ENCODE measurements at regions not wholly inside any gene's neighbourhood (a gene's known extent, or its start where the extent isn't known, plus 50 kb on each side); places are given as distances from the start of the nearest gene placed in this dataset.

- Histone ChIP-seq H3K27ac (ENCODE audit: low read depth in 1 of 2, low read length in 2 of 2) (no peak overlapping the region), H3K9me3 (ENCODE audit: control insufficient read depth in 4 of 4, low read length in 3 of 4) (peaks cover 0 to 4% (median 2%) of the 10 kb centered on the region in 4 donors), H3K4me1 (ENCODE audit: control insufficient read depth in 4 of 4, insufficient read depth in 4 of 4, low read length in 3 of 4) (no peaks in the 10 kb centered on the region), H3K27me3 (ENCODE audit: control insufficient read depth in 4 of 4, insufficient read depth in 4 of 4, low read length in 3 of 4) (no peaks in the 10 kb centered on the region), H3K36me3 (ENCODE audit: control insufficient read depth in 4 of 4, insufficient read depth in 3 of 4, low read depth in 1 of 4, low read length in 3 of 4) (no peaks in the 10 kb centered on the region), H3K4me3 (ENCODE audit: low read depth in 1 of 3, low read length in 3 of 3) (no peak overlapping the region), H3K9ac (ENCODE audit: low read depth in 1 of 2, low read length in 2 of 2) (no peak overlapping the region)
- TF ChIP-seq RXRA (IDR thresholded peaks at IDR 0.05) (no peak), HNF4G (IDR thresholded peaks at IDR 0.05) (no peak), NR2F2 (IDR thresholded peaks at IDR 0.05) (no peak), EGR1 (IDR thresholded peaks at IDR 0.05; ENCODE audit: low read depth in 2 of 2) (no peak), GABPA (IDR thresholded peaks at IDR 0.05 in 1 of 2, conservative IDR thresholded peaks at IDR 0.05 in 1 of 2) (no peak), RAD21 (IDR thresholded peaks at IDR 0.05) (no peak), FOXA1 (IDR thresholded peaks at IDR 0.05) (no peak)
- TF ChIP-seq, protein P1, sequence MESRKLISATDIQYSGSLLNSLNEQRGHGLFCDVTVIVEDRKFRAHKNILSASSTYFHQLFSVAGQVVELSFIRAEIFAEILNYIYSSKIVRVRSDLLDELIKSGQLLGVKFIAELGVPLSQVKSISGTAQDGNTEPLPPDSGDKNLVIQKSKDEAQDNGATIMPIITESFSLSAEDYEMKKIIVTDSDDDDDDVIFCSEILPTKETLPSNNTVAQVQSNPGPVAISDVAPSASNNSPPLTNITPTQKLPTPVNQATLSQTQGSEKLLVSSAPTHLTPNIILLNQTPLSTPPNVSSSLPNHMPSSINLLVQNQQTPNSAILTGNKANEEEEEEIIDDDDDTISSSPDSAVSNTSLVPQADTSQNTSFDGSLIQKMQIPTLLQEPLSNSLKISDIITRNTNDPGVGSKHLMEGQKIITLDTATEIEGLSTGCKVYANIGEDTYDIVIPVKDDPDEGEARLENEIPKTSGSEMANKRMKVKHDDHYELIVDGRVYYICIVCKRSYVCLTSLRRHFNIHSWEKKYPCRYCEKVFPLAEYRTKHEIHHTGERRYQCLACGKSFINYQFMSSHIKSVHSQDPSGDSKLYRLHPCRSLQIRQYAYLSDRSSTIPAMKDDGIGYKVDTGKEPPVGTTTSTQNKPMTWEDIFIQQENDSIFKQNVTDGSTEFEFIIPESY (IDR thresholded peaks at IDR 0.05) = no peak
- 94% methylated on average over 4 of the region's 4 CpGs for WGBS
- no peak for DNase-seq (ENCODE audit: low spot score)
Measured at GRCh38 chr20:51979226-51979625, 176.9 kb upstream of the SALL4 start.

DNA sequence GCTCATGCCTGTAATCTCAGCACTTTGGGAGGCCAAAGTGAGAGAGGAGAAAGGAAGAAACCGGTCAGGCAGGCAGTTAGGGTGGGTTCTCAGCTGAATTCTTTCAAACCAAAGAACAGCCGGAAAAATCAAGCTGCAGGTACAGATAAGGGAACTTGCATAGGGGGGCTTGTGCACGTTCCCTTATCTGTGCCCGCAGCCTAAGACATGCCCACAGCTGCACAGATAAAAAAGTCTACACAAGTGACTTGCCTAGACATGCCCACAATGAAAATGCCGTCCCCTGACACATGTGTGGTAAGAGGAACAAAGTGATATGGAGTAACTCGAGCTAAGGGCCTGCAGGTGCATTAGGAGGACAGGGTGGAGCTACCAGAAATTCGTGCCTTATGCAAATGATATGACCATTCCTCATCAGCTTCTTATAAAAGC lies 175.8 kb upstream of the SALL4 start:
- 82% methylated on average over 7 of the region's 7 CpGs for WGBS
- H3K36me3 ChIP-seq (ENCODE audit: control insufficient read depth in 4 of 4, insufficient read depth in 3 of 4, low read depth in 1 of 4, low read length in 3 of 4) = no peaks in the 10 kb centered on the region

More for the DNA sequence above, 175.8 kb upstream of the SALL4 start:
- no peaks in the 10 kb centered on the region for H3K4me1 ChIP-seq (ENCODE audit: control insufficient read depth in 4 of 4, insufficient read depth in 4 of 4, low read length in 3 of 4)
- no peak overlapping the region for H3K9ac ChIP-seq (ENCODE audit: low read depth in 1 of 2, low read length in 2 of 2)
- TF ChIP-seq EGR1 (IDR thresholded peaks at IDR 0.05; ENCODE audit: low read depth in 2 of 2) = no peak
- TF ChIP-seq FOXA2 (IDR thresholded peaks at IDR 0.05) = no peak
- no peak for TF ChIP-seq GABPA (IDR thresholded peaks at IDR 0.05 in 1 of 2, conservative IDR thresholded peaks at IDR 0.05 in 1 of 2)
- no peak for TF ChIP-seq RAD21 (IDR thresholded peaks at IDR 0.05)
- TF ChIP-seq, protein P2, sequence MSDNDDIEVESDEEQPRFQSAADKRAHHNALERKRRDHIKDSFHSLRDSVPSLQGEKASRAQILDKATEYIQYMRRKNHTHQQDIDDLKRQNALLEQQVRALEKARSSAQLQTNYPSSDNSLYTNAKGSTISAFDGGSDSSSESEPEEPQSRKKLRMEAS (IDR thresholded peaks at IDR 0.05) = no peak
- no peak for TF ChIP-seq JUND (IDR thresholded peaks at IDR 0.05)
- no peak for TF ChIP-seq REST (IDR thresholded peaks at IDR 0.05)
- no peaks in the 10 kb centered on the region for H3K27me3 ChIP-seq (ENCODE audit: control insufficient read depth in 4 of 4, insufficient read depth in 4 of 4, low read length in 3 of 4)
- peaks cover 0 to 4% (median 2%) of the 10 kb centered on the region in 4 donors for H3K9me3 ChIP-seq (ENCODE audit: control insufficient read depth in 4 of 4, low read length in 3 of 4)
- DNase-seq (ENCODE audit: low spot score) = no peak
- H3K4me3 ChIP-seq (ENCODE audit: low read depth in 1 of 3, low read length in 3 of 3) = no peak overlapping the region
- no peak overlapping the region for H3K27ac ChIP-seq (ENCODE audit: low read depth in 1 of 2, low read length in 2 of 2)

Measured in liver (tissue), 7 donors.